Endothelial cell of umbilical vein (primary cell): ENCODE measurements at regions not wholly inside any gene's neighbourhood (a gene's known extent, or its start where the extent isn't known, plus 50 kb on each side); places are given as distances from the start of the nearest gene placed in this dataset. TPM values are rescaled to one million over a fixed set of nuclear protein-coding genes. Genes with fewer than 3 reads are reported as not detected.

ENCODE experiments used
- BruUV-seq: library from RNA; stranded (reverse); fragments of 400-500 nt; replicated peaks from 2 replicates; lab custom pipeline; 2021; lab: Mats Ljungman, UMichigan
- CTCF ChIA-PET: fragments of 300-600, 350-600 bp; sonication (Branson Sonifier 250); formaldehyde crosslinking; loops from one replicate; lab custom pipeline; 2021; ENCODE audit warnings: antibody characterized with exemption, inconsistent platforms; lab: Charles Lee
- POLR2A ChIA-PET: fragments of 300-600, 350-600 bp; sonication (Branson Sonifier 250); formaldehyde crosslinking; loops from one replicate; lab custom pipeline; 2021; ENCODE audit warnings: antibody characterized with exemption, inconsistent platforms; lab: Charles Lee
- DNase-seq: peaks from one replicate; pipeline ENCODE4 v3.0.0-alpha.2; 2011; ENCODE audit warnings: low read depth, low spot score
- FAIRE-seq: peaks from 2 replicates; lab custom pipeline; 2011; peaks lifted over from hg19 to GRCh38; lab: Jason Lieb, UNC
- H2AFZ ChIP-seq: 2 replicates; pipeline ENCODE4 v1.6.0; 2012; ENCODE audit warnings: low read depth, low read length, control low read depth, inconsistent platforms
- H3K27ac ChIP-seq: 2 replicates; pipeline ENCODE4 v1.5.1; 2011; ENCODE audit warnings: low read depth, mild to moderate bottlenecking, control low read depth, low read length, moderate library complexity; ENCODE audit not compliant: insufficient read depth
- H3K27me3 ChIP-seq, 2 experiments: 2 replicates each; pipeline versions ENCODE4 v1.6.0 to v1.6.1; 2011; ENCODE audit warnings: low read length in 2 of 2, mixed read lengths in 1 of 2; ENCODE audit not compliant: control insufficient read depth in 2 of 2, insufficient read depth in 2 of 2
- H3K36me3 ChIP-seq, 2 experiments: 2 replicates in 1 of 2; 3 replicates in 1 of 2; pipeline ENCODE4 v1.5.1; 2011; ENCODE audit warnings: low read length in 2 of 2, mild to moderate bottlenecking in 1 of 2, moderate library complexity in 1 of 2; ENCODE audit not compliant: control insufficient read depth in 2 of 2, insufficient read depth in 2 of 2; ENCODE audit errors: extremely low read depth in 1 of 2
- H3K4me1 ChIP-seq: 3 replicates; pipeline ENCODE4 v1.5.1; 2011; ENCODE audit warnings: mild to moderate bottlenecking, low read length; ENCODE audit not compliant: control insufficient read depth, insufficient read depth; ENCODE audit errors: extremely low read depth
- H3K4me2 ChIP-seq: 2 replicates; pipeline ENCODE4 v1.6.1; 2011; ENCODE audit warnings: low read length, control low read depth, mixed read lengths; ENCODE audit not compliant: insufficient read depth
- H3K4me3 ChIP-seq, 3 experiments: fragments of 200-600 bp in 1 of 3; sonication (generic), shearing (Covaris generic) in 1 of 3; replicated peaks in 1 of 3; 2 replicates each; pipeline ENCODE4 v1.5.1; 2011 to 2016; ENCODE audit warnings: control low read depth in 3 of 3, low read length in 3 of 3, mild to moderate bottlenecking in 2 of 3, inconsistent platforms in 1 of 3, low read depth in 1 of 3, moderate library complexity in 1 of 3; ENCODE audit not compliant: insufficient read depth in 1 of 3
- H3K79me2 ChIP-seq: 2 replicates; pipeline ENCODE4 v1.6.0; 2012; ENCODE audit warnings: low read length, inconsistent platforms; ENCODE audit not compliant: control insufficient read depth, insufficient read depth
- H3K9ac ChIP-seq: replicated peaks from 2 replicates; pipeline ENCODE3; 2011; ENCODE audit warnings: low read length, control low read depth; ENCODE audit not compliant: insufficient read depth; ENCODE audit errors: extremely low read depth
- H3K9me1 ChIP-seq: replicated peaks from 3 replicates; pipeline ENCODE4 v1.6.0; 2011; ENCODE audit warnings: mild to moderate bottlenecking, low read length; ENCODE audit not compliant: control insufficient read depth, insufficient read depth; ENCODE audit errors: extremely low read depth
- H3K9me3 ChIP-seq: replicated peaks from 2 replicates; pipeline ENCODE4 v1.5.1; 2012; ENCODE audit warnings: low read length, inconsistent platforms; ENCODE audit not compliant: control insufficient read depth, insufficient read depth
- H4K20me1 ChIP-seq: replicated peaks from 2 replicates; pipeline ENCODE3; 2011; ENCODE audit warnings: mild to moderate bottlenecking, low read length; ENCODE audit not compliant: control insufficient read depth, insufficient read depth; ENCODE audit errors: extremely low read depth
- EZH2 ChIP-seq: IDR thresholded peaks from 2 replicates; pipeline ENCODE4 v1.6.1; 2012; ENCODE audit warnings: borderline replicate concordance, low read depth, mild to moderate bottlenecking, moderate library complexity, low read length, inconsistent platforms; ENCODE audit not compliant: severe bottlenecking
- FOS ChIP-seq: IDR thresholded peaks from 2 replicates; pipeline ENCODE4 v1.6.1; 2011; ENCODE audit warnings: mild to moderate bottlenecking, low read length, moderate library complexity, borderline replicate concordance; ENCODE audit not compliant: insufficient read depth
- GATA2 ChIP-seq: IDR thresholded peaks from 2 replicates; pipeline ENCODE4 v1.7.0; 2011; ENCODE audit warnings: low read depth, mild to moderate bottlenecking, moderate library complexity, mixed read lengths, low read length; ENCODE audit not compliant: insufficient read length, insufficient read depth
- JUN ChIP-seq: IDR thresholded peaks from 2 replicates; pipeline ENCODE4 v1.6.1; 2011; ENCODE audit warnings: borderline replicate concordance, low read depth; ENCODE audit not compliant: insufficient read length, insufficient read depth
- MAX ChIP-seq: IDR thresholded peaks from 2 replicates; pipeline ENCODE4 v1.6.1; 2011; ENCODE audit not compliant: insufficient read depth, insufficient read length
- MYC ChIP-seq: IDR thresholded peaks from one replicate; pipeline ENCODE4 v1.6.1; 2011; ENCODE audit warnings: mild to moderate bottlenecking, low read depth, low read length
- POLR2A ChIP-seq: IDR thresholded peaks from 2 replicates; pipeline ENCODE4 v1.6.1; 2012; ENCODE audit warnings: low read depth, mild to moderate bottlenecking, control low read depth, low read length
- POLR2AphosphoS5 ChIP-seq: IDR thresholded peaks from 2 replicates; pipeline ENCODE4 v1.6.1; 2012; ENCODE audit warnings: low read depth, mild to moderate bottlenecking, control low read depth, low read length, moderate library complexity; ENCODE audit not compliant: insufficient read depth
- dilution Hi-C: fragments of 300-500 bp; cut with MboI; formaldehyde crosslinking; loops from one replicate; pipeline ENCODE4 v1.15.0; 2019; ENCODE audit warnings: low sequenced_read_pairs; ENCODE audit not compliant: extremely low pct_ligation_motif_present
- intact Hi-C: fragments of 100-400 bp; cut with micrococcal nuclease; formaldehyde crosslinking; loops from one replicate; pipeline ENCODE4 v1.10.0; 2022
- small RNA-seq: library from RNA; depleted of rRNA; stranded (forward); fragments of <200 nt; gene quantifications from one replicate; pipeline ENCODE3, GENCODE V24; 2012; ENCODE audit warnings: low replicate concordance, low read depth; ENCODE audit not compliant: insufficient read depth, insufficient read length
- TF ChIP-seq, protein P1 (sequence below), 2 donors: IDR thresholded peaks; 1 replicate in 1 of 2; 2 replicates in 1 of 2; pipeline ENCODE4 v1.5.1; 2011; ENCODE audit warnings: low read length in 2 of 2, mild to moderate bottlenecking in 2 of 2, moderate library complexity in 2 of 2, control low read depth in 1 of 2, inconsistent platforms in 1 of 2, low read depth in 1 of 2; ENCODE audit not compliant: insufficient read depth in 1 of 2; ENCODE audit errors: extremely low read depth in 1 of 2

GRCh38 chr6:4018171-4018923, 60.6 kb downstream of the FAM217A start:
- POLR2A ChIA-PET = interaction anchor here (1.7 kb wide), 1 partner anchor 117 kb away, joined by 5 read pairs; the partner anchor contains the start of gene ECI2

More at GRCh38 chr6:4018171-4018923, 60.6 kb downstream of the FAM217A start:
- Histone ChIP-seq H4K20me1 (no peaks in the 10 kb centered on the region), H3K4me1 (peaks cover 29% of the 10 kb centered on the region), H3K27me3 (no peaks in the 10 kb centered on the region), H3K79me2 (peaks cover 51% of the 10 kb centered on the region), H3K9me1 (no peaks in the 10 kb centered on the region), H2AFZ (peak overlapping the region; percentile 81), H3K36me3 (no peaks in the 10 kb centered on the region), H3K9me3 (no peaks in the 10 kb centered on the region), H3K4me3 (peak overlapping the region; percentile 50 to 92 (median 85)), H3K27ac (peak overlapping the region; percentile 93), H3K9ac (peak overlapping the region; percentile 93), H3K4me2 (peak overlapping the region; percentile 92)
- dilution Hi-C loops (no loop called here), intact Hi-C loops (loop anchor here (5.0 kb wide), 2 partner anchors 901 to 951 kb away; partner anchors contain the start of genes BPHL and RIPK1)
- TSS peak; percentile 51 for BruUV-seq
- DNase-seq (peak; percentile 94), FAIRE-seq (peak; percentile 81)
- TF ChIP-seq FOS = peak; percentile 19
- TF ChIP-seq, protein P1, sequence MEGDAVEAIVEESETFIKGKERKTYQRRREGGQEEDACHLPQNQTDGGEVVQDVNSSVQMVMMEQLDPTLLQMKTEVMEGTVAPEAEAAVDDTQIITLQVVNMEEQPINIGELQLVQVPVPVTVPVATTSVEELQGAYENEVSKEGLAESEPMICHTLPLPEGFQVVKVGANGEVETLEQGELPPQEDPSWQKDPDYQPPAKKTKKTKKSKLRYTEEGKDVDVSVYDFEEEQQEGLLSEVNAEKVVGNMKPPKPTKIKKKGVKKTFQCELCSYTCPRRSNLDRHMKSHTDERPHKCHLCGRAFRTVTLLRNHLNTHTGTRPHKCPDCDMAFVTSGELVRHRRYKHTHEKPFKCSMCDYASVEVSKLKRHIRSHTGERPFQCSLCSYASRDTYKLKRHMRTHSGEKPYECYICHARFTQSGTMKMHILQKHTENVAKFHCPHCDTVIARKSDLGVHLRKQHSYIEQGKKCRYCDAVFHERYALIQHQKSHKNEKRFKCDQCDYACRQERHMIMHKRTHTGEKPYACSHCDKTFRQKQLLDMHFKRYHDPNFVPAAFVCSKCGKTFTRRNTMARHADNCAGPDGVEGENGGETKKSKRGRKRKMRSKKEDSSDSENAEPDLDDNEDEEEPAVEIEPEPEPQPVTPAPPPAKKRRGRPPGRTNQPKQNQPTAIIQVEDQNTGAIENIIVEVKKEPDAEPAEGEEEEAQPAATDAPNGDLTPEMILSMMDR (IDR thresholded peaks at IDR 0.05; ENCODE audit: extremely low read depth in 1 of 2, insufficient read depth in 1 of 2, low read depth in 1 of 2, low read length in 2 of 2) = peak; percentile 25 to 52
- TF ChIP-seq GATA2 = no peak
- TF ChIP-seq MAX = no peak
- TF ChIP-seq JUN = no peak
- no peak for TF ChIP-seq MYC
- peak; percentile 84 for TF ChIP-seq POLR2A
- TF ChIP-seq POLR2AphosphoS5 = peak; percentile 91
- no peak for TF ChIP-seq EZH2
- CTCF ChIA-PET = interaction anchor here (0.8 to 2.4 kb wide), 11 partner anchors 10 to 286 kb away, joined by 3 to 14 read pairs (median 5); partner anchors contain the start of gene FAM50B

Small RNA genes in the stretch of these regions (small RNA-seq; reads per million reads assigned to genes)
- not detected for gene AL590004.1
